ENCODE measurements at regions not wholly inside any gene's neighbourhood (a gene's known extent, or its start where the extent isn't known, plus 50 kb on each side); places are given as distances from the start of the nearest gene placed in this dataset.

DNA sequence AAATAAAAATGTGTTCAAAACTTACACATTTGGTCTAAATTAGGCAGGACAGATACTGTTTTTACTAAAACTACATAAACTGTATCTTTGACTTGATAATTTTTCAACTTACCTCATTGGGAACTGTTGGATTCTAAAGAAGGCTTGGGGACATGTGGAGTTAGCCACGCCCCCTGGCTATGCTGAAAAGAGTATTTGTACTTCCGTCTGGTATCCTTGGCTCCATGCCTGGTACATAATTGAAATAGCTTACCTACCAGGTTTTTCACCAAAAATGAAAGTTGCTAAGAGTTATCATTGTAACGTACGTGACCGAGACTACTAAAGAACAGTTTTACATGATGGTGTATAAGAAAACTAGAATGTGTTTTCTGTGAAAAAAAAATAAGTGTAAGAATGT lies 604.8 kb upstream of the IGFBP3 start:
- DNase-seq = no peak

DNA sequence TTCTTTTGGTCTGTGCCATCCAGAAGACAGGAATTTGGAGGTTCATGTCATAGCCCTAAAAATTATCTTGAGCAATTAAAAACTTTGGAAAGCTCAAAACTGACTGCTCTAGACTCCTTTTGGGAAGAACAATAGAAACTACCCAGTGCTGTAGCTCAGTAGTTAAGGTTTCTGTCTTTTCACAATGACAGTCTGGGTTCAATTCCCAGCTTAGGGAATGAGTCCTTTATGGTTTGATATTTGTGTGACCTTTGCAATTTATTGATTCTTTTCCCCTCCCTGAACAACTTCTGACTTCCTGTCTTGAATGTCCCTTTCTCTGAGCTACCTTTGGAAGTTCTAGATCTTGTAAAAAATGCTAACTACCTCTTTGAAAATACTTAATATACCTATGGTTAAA lies 603.3 kb upstream of the IGFBP3 start:
- DNase-seq = no peak

DNA sequence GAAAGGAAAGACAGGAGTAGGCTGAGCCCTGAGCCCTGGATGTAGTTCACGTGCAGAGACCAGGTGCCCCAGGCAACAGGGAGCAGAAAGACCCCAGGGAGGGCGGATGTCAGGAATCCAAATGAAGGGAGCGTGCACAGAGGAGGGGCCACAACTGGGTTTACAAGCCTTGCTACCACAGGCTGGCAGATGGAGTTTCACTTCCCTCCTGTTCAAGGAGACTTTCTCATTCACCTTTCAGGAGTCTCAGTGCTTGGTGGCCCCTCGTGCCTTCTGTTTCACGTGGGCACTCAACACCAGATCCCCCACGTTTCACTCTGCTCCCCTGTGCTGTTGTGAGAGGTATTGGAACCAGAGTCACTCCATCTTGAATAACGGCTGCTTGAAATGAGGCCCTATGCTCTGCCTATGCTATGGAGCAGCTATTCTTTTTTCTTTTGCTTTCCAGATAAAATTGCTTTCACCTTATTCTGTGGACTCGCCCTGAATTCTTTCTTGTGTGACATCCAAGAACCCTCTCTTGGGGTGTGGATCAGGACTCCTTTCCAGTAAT lies 601.4 kb upstream of the IGFBP3 start:
- DNase-seq = no peak

DNA sequence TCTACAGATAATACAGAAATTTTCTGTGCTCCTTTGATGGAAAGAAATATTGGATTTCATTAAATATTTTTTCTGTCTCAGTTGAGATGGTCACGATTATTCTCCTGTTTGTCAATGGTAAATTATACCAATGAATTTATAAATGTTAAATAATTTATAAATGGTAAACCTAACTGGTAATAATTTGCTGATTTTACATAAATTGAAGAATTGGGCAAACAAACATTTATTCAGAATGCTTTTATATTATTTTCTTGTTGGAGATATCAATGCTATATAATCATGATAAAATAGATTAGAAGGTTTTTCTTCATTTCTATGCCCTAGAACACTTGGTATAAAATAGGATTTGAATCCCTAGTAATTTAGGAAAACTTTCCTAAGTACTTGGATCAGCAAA lies 597.6 kb upstream of the IGFBP3 start:
- no peak for DNase-seq

DNA sequence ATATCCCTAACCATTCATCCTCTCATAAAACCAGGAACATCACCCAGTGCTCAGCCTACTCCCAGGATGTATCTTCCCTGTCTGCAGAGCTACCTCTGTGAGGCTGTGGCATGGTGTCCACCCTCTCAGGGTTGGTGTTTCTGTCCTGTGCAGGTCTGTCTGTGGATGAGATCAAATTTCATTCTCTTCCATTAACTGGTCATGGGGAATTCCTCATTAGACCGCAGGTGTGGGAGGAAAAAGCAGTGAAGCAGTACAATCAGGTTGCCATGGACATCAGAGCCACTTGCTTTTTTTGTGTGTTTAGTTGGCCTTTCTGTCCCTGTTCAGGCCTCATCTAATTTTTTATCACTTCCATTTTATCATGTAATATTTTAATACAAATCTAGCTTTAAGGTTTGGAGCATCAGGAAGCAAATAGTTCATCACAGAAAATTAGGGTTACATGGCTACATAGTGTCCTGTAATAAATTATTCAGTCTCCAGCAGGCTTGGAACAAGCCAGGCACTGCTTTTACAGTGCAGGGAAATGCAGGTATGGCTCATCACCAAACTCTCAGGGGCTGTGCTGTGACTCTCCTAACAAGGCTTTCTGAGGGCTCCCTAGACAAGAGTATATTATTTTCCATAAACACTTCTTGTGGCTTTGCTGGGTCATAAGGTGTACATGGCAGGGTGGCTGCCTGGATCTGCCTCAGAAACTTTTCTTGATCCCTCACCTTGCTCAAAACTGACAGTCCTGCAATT lies 594.9 kb upstream of the IGFBP3 start:
- DNase-seq = no peak

DNA sequence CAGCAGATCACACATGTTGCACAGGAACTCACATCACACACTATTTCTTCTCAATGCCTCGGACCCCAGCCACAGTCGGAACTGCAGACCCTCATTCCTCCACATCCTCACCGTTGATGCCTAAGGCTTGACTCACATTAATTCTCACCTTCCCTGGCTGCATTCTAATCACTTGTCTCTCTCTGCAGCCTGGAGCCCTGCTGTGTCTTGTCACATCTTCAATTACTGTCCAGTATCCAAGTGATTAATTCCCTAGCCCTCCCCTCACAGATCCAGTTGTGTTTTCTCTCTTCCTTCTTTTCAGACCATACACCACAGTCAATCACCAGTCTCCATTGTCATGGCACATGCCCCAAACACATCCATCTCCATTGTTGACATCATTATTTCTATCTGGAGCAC lies 592.4 kb upstream of the IGFBP3 start:
- no peak for DNase-seq

DNA sequence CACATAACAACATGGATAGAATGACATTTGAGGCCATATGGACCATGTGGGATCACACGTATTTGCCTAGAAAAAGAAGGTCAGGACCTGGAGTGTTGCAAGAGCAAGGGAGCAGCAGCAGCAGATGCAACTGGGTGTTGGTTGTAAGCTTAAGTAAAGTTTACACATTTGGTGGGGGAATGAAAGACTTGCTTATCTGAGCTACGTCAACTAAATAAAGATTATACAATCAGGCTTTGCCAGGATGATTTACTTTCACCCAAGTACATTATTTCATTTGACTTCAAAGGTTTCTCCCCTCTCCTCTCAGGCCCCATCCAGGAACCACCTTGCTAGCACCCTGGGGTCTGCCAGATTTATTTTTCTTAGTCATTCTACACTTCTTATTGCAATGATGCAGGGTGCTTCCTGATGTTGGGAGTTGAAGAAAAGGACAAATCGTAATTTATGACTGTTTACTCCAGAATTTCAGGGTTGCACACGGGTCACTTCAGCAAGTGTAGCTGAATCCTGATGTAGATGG lies 591.9 kb upstream of the IGFBP3 start:
- no peak for DNase-seq

DNA sequence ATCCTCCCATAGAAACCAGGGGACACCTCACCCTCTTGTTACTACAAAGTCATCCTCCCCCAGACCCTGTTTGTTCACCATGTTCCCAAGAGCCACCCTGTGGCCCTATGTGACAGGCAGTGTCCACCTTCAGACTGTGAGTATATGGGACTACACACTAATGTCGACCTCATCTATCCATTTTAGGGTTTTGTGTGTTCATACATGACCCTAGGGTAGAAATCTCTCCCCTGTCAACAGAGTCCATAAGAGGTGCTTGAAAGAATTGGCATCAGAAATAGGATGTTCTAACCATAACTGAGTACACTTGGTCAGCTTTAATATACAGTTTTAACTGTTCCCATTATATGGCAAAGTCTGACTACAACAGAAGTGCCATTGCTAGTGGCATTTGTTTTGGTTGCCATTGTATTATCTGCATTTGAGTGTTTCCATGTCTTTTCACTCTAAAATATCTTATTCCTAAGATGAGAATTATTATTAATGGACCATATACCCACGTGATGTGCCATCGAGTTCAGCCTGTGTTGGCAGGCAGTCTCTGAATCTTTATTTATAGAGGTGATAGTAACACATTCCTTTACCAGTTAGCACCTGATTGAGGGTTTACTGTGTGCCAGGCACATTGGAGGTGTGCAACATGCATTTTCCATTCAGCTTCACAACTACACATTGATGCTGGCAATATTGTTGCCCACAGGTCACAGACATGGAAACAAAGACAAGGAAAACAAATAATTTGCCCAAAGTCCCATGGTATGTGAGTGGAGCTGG lies 590.6 kb upstream of the IGFBP3 start:
- no peak for DNase-seq

DNA sequence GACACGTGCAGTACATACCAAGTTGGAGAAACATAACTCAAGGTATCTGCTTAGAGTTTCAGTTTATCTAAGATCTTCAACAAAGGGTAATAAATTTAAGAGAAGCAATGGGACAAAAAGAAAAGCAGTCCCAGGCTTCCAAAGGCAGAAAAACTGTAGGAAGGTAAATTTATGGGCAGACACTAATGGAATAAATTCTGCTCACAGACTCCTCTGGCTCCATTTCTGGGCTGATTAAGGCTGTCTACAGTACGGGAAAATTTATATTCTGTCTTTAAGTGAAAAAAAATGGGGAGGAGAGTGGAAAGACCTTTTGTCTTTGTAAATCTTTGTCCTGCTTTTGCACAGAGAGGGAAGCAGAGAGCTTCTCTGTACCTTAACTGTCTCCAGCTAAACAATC lies 587.5 kb upstream of the IGFBP3 start:
- no peak for DNase-seq

DNA sequence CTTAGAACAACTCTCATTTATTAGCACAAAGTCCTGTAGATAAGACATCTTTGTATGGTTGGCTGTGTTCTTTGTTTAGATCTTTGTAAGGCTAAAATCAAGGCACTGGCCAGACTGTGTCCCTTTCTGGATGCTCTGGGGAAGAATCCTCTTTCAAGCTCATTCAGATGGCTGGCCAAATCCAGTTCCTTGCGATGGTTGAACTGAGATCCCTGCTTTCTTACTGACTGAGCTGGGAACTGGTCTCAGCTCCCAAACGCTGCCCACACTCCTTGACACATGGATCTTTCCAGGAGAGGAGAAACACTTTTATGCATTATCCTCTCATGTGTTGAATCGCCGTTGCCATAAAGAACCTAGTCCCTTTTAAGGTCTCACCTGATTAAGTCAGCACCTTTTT lies 586.5 kb upstream of the IGFBP3 start:
- DNase-seq = no peak

DNA sequence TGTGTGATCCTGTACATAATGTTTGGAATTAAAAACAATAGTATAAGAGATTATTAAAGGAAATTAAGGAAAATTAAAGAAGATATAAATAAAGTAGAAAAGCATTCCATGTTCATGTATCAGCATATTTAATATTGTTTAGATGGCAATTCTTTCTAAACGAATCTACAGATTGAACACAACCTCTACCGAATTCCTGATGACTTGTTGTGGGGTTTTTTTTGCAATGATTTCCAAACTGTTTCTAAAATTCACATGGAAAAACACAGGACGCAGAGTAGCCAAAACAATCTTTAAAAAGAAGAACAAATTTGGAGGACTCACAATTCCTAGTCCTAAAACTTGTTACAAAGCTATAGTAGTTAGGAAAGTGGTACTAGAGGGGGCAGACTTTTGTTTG lies 573.4 kb upstream of the IGFBP3 start:
- DNase-seq = no peak

DNA sequence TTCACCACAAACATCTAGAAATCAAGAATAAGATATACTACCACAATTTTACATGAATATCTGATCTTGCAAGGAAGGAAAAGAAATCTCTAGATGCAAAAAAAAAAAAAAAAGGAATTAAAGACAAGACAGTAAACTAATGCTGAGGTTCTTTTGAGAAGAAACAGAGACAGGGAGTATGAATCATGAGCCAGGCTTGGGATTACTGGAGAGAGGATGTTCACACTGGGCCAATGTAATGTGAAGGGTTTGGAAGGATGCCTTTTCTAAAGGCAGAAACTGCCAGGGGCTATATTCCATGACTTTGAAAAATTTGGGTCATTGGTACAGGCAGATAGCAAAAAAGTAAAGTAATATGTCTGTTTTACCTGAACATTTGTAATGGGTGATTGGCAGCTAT lies 573.0 kb upstream of the IGFBP3 start:
- DNase-seq = no peak

DNA sequence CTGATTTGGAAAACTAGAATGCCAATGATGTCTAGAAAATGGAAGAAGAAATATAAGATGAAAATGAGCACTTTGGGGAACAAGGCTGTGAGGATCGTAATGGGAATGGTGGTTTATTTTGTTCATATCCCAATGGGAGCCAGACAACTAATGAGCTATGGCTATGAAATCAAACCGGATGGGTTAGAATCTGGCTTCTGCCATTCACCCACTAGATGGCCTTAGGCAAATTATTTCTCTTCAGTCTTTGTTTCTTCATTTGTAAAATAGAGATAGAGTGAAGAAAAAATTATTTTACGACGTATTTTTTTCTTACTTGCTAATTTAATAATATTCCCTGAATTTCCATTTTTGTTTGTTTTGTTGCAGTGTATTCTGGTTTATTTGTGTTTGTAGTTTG lies 572.1 kb upstream of the IGFBP3 start:
- DNase-seq = no peak

DNA sequence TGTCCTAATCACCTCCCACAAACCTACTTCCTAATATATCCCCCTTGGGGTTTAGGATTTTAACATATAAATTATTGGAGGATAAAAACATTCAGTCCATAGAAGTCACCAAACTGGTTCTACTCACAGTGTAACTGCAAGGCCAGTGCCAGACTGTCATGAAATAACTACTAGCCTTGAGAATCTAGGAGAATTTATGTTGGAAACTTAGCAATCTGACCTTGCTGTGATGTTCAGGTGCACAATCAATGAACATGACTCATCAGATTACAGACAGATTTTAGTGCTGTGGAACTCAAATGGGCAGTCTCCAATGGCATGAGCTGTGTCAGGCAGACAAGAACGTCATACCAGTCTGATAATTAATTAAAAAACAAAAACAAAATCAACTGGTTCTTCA lies 571.4 kb upstream of the IGFBP3 start:
- no peak for DNase-seq

DNA sequence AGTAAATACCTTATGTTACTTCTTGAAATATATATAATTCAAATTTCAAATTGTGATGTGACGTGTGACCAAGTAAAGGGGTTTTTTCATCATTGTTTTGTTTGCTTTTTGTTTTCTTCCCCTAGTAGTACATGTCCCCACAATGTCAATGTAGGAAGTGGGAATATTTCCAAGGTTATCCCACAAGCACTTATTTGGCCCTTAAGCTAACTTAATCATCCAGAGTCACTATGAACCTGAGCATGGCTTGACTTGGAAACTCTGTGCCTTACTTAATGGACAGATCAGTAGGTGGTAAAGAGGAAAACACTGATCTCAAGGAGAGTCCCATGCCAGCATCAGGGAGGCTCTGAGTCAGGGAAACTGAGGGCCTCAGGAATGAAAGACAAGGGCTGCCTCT lies 569.3 kb upstream of the IGFBP3 start:
- no peak for DNase-seq

DNA sequence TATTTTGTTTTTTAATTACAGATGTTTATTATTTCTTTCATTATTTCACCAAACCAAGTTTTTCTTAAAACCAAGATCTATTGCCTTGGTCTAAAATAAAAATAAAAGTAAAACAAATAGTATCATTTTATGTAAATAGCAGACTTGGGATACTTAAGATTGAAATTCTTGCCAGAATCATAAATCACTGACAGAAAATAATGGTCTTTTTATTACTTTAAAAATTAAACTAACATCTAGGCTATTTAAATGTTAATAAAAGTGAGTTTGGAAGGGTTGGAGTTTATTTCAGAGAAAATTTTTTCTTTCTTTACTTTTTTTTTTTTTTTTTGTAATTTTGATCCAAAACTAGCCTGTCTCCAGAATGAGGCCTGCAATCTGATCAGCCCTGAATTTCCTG lies 568.0 kb upstream of the IGFBP3 start:
- no peak for DNase-seq

DNA sequence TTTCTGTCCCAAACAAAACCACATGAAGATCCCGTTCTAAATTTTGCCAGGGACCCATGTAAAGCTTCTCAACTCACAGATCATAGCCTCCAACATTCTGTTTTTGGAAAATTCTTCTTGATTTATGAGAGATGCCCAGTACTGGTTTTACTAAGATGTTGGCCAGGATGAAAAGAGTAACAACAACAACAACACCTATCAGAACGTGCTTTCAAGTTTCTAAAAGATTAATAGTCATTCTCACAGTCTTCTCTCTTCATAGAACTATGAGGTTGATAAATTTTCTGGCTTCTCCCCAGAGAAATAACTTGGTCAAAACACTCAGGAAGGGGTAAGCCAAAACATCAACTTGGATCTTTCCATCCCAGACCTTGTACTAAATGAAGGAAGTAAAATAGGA lies 567.5 kb upstream of the IGFBP3 start:
- no peak for DNase-seq

DNA sequence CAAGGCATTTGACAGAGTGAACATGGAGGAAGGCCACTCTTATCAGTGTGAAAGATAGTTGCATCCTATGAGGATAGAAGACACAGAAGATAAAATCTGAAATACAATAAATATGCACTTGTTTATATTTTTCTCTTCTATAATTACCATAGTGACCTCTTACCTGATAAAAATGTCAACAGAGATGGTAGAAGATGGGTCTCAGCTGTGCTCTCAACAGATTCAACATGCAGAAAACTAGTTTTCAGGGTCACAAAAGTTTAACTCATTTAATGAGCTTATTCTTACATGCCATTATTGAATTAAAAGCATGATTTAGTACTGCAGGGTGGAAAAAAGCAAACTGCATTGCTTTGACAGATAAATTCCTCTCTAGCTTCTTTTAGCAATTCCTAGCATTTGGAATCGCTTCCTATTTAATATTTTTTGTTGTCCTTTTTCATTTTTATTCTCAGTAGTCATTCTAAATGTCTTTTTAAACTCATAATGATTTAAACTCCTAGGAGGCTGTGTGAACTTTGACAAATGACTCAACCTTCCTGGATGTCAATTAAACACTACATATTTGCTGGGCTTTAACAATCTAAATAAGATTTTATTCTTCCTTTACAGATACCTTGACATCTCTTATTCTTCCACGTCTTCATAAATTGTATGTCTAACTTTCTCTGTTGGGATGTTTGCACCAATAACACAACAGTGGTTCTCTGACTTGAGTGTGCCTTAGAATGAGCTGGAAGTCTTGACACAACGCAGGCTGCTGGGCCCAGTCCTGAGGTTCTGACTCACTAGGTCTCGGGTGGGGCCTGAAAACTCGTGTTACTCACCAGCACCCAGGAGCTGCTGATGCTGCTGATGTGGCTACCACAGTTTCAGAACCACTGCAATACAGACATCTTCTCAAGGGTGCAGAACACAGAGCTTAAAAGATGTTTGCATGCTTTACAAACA lies 565.5 kb upstream of the IGFBP3 start:
- no peak for DNase-seq

DNA sequence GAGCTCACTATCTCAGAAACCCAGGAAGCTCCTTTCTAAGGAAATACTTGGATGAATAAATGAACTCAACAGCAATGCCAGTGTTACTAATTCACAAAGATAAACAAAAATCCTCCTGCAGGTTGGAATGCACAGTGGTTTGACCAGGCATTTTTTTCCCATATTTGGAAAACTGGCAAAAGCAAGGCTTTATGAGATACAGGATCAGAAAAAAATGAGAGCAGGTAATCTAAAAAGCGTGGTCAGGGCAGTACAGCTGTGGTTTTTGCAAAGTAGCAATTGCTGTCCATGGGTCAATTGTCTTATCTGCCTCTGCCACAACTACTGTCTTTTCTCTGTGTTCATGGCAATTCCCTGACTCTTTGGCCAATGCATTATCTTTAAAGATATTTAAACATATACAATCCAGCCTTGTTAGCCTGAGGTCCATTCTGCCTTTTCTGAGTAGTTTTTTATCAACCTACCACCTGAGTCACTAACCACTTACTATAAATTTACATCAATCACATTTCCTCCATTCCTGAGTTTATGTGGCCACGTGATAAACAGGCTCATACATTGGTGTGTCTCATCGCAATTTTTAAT lies 564.5 kb upstream of the IGFBP3 start:
- no peak for DNase-seq

DNA sequence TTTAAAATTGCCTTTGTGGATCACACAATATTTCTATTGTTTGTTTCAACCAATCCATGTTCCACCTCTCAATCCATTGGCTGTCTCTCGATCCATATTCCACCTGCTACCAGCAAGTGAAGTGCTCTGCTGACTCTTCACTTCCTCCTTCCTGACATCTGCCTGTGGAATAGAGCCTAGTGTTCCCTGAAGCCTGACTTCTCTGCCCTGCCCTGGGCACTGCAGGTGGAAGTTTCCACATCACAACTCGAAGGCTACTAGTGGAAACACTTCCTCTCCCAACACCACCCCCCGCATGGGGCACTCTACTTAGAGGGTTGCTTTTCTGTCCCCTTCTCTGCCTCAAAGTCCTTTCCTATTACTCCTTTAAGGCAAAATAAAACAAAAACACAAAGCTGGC lies 563.8 kb upstream of the IGFBP3 start:
- no peak for DNase-seq

DNA sequence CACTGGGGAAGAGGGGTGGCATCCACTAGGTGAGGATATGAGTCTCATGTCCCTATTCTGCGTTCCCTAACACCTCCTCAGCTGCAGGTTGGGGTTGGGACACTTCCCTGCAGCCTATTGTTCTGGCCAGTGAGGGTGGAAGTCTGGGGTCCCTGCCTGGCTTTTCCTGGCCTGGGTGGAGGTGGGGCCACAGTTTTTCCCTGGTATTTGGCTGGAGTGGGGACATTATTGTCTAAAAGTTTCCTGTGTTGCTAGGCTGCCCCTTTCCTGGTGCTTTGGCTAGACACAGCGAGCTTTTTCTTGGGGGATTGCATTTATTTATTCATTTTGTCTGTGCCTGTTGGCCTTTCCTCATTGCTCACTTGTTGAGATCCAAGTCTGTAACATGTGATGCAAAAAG lies 559.5 kb upstream of the IGFBP3 start:
- DNase-seq = no peak

DNA sequence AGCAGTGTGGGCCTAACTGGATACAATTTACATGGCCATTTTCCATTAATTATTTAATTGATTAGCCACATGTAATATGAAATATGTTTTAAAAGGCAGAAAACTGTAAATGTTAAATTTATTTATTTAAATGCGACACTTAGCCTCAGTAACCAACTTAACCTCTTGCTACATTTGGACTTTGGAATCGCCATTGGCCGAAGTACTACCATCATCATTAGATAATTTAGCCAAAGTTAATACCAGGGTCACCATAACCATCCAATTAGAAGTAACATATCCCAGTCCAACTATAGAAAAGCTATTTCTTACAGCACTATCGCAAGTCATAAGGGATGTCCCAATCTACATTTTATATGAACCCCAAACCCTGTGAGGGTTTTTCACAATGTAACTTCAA lies 558.6 kb upstream of the IGFBP3 start:
- no peak for DNase-seq

DNA sequence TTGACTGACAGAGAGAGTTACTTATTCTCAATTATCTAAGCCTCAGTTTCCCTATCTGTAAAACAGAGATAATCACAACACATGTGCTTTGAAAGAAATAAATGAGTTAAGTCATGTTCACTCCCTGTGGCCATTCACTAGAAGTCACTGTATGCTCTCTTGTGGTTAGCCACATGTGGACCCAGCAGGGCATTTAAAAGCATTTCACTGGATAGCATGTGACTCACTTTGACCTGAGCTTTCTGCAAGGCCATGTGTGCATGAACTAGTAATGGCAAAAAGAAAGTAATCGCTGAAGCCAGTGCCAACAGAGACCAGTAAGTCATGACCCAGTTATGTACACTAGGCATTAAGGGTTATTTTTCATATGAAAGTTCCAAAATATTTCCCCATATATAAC lies 557.0 kb upstream of the IGFBP3 start:
- DNase-seq = no peak

Measured in KG1 (cell line).